CD4-positive, alpha-beta T cell treated with Interleukin-1 beta for 1 hour (primary cell): ENCODE measurements at regions not wholly inside any gene's neighbourhood (a gene's known extent, or its start where the extent isn't known, plus 50 kb on each side); places are given as distances from the start of the nearest gene placed in this dataset.

Experiments
- DNase-seq, 2 donors: peaks; one replicate each; pipeline ENCODE4 v3.0.0-alpha.2; 2020 to 2022

- DNase-seq = no peak
Observed at GRCh38 chr10:36195364-36195763, 553.3 kb upstream of the FZD8 start.

- DNase-seq = no peak
Observed at GRCh38 chr10:36194276-36194675, 552.2 kb upstream of the FZD8 start.

- no peak for DNase-seq
Observed at GRCh38 chr10:36191009-36191408, 548.9 kb upstream of the FZD8 start.

GRCh38 chr10:36188461-36188860 is 546.4 kb upstream of the FZD8 start:
- no peak for DNase-seq

- DNase-seq = no peak
Observed at GRCh38 chr10:36188080-36188453, 546.0 kb upstream of the FZD8 start.

- no peak for DNase-seq
Observed at GRCh38 chr10:36187380-36188079, 545.4 kb upstream of the FZD8 start.

- DNase-seq = no peak
Observed at GRCh38 chr10:36185097-36185496, 543.0 kb upstream of the FZD8 start.

GRCh38 chr10:36183726-36184125 is 541.6 kb upstream of the FZD8 start:
- no peak for DNase-seq

- DNase-seq = no peak
Observed at GRCh38 chr10:36183056-36183455, 541.0 kb upstream of the FZD8 start.

- no peak for DNase-seq
Observed at GRCh38 chr10:36182606-36183005, 540.5 kb upstream of the FZD8 start.

- DNase-seq = no peak
Observed at GRCh38 chr10:36182179-36182566, 540.1 kb upstream of the FZD8 start.

- no peak for DNase-seq
Observed at GRCh38 chr10:36181426-36182178, 539.5 kb upstream of the FZD8 start.

- DNase-seq = no peak
Observed at GRCh38 chr10:36178616-36179015, 536.5 kb upstream of the FZD8 start.

GRCh38 chr10:36177071-36177470 is 535.0 kb upstream of the FZD8 start:
- no peak for DNase-seq

- DNase-seq = no peak
Observed at GRCh38 chr10:36175954-36176353, 533.9 kb upstream of the FZD8 start.

- no peak for DNase-seq
Observed at GRCh38 chr10:36173364-36173763, 531.3 kb upstream of the FZD8 start.

GRCh38 chr10:36171953-36172940 is 530.2 kb upstream of the FZD8 start:
- DNase-seq = no peak

- DNase-seq = no peak
Observed at GRCh38 chr10:36171556-36171952, 529.5 kb upstream of the FZD8 start.

- no peak for DNase-seq
Observed at GRCh38 chr10:36170943-36171501, 528.9 kb upstream of the FZD8 start.

GRCh38 chr10:36170142-36170719 is 528.1 kb upstream of the FZD8 start:
- DNase-seq = no peak

GRCh38 chr10:36168777-36169176 is 526.7 kb upstream of the FZD8 start:
- DNase-seq = no peak
